ENCODE measurements at regions not wholly inside any gene's neighbourhood (a gene's known extent, or its start where the extent isn't known, plus 50 kb on each side); places are given as distances from the start of the nearest gene placed in this dataset.

DNA sequence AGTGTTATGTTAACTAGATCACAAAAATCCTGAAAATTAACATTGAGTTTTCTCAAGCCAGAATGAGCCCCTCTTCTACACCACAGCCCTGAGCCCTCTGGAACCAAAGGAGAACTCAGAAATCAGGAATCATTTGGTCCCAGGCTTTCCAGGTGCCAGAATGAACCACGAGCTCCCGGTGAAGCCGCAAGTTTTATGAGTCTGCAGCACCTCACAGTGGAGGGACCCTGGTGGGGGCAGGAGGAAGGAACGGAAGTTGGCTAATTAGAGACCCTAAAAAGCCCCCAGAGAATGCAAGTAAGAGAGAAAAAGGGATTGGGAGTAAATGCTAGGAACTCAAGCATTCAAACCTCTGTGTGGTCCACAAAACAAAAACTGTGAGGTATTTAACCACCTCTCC is 52.9 kb upstream of the BCL2L14 start:
- no peak for DNase-seq

DNA sequence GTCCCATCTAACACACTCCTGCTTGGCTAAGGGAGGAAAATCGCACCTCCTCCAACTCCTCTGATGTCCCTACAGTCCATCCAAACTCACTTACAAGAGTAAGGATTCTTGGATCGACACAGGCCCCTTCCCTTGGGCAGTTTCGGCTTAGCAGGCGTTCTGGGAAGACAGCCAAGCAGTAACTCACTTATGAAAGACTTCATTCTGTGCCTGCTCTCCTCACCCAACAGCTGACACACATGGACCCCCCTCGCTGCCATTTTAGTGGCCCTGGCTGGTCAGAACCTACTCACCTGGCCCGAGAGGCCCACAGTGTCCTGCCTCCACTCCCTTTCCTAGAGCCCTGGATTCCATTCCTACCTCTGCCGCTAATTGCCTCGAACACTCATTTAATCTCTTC is 52.3 kb upstream of the BCL2L14 start:
- DNase-seq: no peak

DNA sequence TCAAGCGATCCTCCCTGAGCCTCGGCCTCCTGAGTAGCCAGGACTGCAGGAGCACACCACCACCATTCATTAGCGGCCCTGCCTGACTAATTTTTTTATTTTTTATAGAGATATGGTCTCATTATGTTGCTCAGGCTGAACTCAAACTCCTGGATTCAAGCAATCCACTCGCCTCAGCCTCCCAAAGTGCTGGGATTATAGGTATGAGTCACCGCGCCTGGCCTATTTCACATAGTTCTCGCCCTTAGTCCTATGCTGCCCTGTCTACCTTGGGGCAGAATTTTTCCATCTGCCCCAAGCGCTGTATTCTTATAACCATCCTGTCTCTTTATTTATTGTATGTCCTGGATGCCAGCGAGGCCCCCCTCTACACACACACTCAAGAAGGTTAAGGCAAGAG is 50.9 kb upstream of the BCL2L14 start:
- no peak for DNase-seq

DNA sequence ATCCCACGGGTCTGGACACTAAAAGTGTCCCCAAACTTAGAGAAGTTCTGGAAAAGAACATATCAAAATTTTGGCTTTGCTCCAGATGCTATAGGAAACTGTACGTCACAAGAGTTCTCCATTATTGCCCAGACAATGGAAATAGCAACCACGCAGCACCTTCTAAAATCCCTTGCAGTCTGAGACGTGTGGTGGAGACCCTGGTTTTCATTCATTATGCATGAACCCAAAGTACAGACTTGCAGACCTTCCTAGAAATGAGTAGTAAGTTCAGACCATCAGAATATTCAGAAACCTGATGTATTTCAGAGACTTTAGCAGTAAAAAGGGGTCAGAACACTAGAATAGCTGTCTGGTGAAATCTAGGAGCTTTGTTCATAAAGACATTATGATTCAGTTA is 50.0 kb upstream of the BCL2L14 start:
- no peak for DNase-seq
